Sigmoid colon (tissue), 6 donors: ENCODE measurements at regions not wholly inside any gene's neighbourhood (a gene's known extent, or its start where the extent isn't known, plus 50 kb on each side); places are given as distances from the start of the nearest gene placed in this dataset.

ENCODE experiments used
- DNase-seq: peaks from one replicate; pipeline ENCODE4 v3.0.0-alpha.2; 2019
- H3K27ac ChIP-seq, 4 donors: fragments of 200-600 bp; sonication (generic); one replicate each; pipeline ENCODE4 v1.5.1; 2016 to 2019; ENCODE audit warnings: mild to moderate bottlenecking in 1 of 4
- H3K27me3 ChIP-seq, 3 donors: fragments of 200-600 bp; sonication (generic); one replicate each; pipeline ENCODE4 v1.5.1; 2019; ENCODE audit warnings: mild to moderate bottlenecking in 1 of 3
- H3K36me3 ChIP-seq, 4 donors: fragments of 200-600 bp; sonication (generic); one replicate each; pipeline ENCODE4 v1.5.1; 2016 to 2019
- H3K4me1 ChIP-seq, 4 donors: fragments of 200-600 bp; sonication (generic); one replicate each; pipeline ENCODE4 v1.5.1; 2017 to 2019
- H3K4me3 ChIP-seq, 4 donors: fragments of 200-600 bp; sonication (generic); one replicate each; pipeline ENCODE4 v1.5.1; 2017 to 2019; ENCODE audit warnings: mild to moderate bottlenecking in 2 of 4, moderate library complexity in 1 of 4
- H3K9me3 ChIP-seq, 4 donors: fragments of 200-600 bp in 3 of 4; sonication (generic) in 3 of 4; one replicate each; pipeline versions ENCODE4 v1.5.1 to v1.6.1; 2013 to 2019
- CTCF ChIP-seq, 4 experiments: fragments of 450-650 bp in 3 of 4; fragments of 200-600 bp in 1 of 4; IDR thresholded peaks; one replicate each; pipeline ENCODE4 v1.5.1; 2016 to 2019; ENCODE audit warnings: antibody characterized with exemption in 4 of 4, mild to moderate bottlenecking in 3 of 4, moderate library complexity in 2 of 4
- EP300 ChIP-seq, 4 donors: sonication (generic); formaldehyde crosslinking; IDR thresholded peaks; one replicate each; pipeline ENCODE4 v1.6.1; 2017; ENCODE audit warnings: antibody characterized with exemption in 4 of 4
- POLR2A ChIP-seq, 2 donors: fragments of 450-650 bp; IDR thresholded peaks; one replicate each; pipeline ENCODE4 v1.6.1; 2016; ENCODE audit warnings: antibody characterized with exemption in 2 of 2, mild to moderate bottlenecking in 2 of 2, moderate library complexity in 2 of 2
- POLR2AphosphoS5 ChIP-seq, 4 donors: sonication (generic); formaldehyde crosslinking; IDR thresholded peaks; one replicate each; pipeline ENCODE4 v1.6.1; 2017; ENCODE audit warnings: antibody characterized with exemption in 4 of 4
- WGBS, 2 donors: extraction: QIAGEN DNeasy Blood & Tissue Kit; methylation state at CpG; one replicate each; pipeline ENCODE4 v1.1.7; 2013; 5-methylcytosine and 5-hydroxymethylcytosine counted together
- intact Hi-C: fragments of 100-400 bp; cut with DNase I; formaldehyde crosslinking; loops from one replicate; pipeline ENCODE4 v1.15.1; 2023
- donor health status: healthy with polysubstance abuse.
- donor health status: healthy.

- Histone ChIP-seq H3K27ac (no peak overlapping the region), H3K9me3 (no peaks in the 10 kb centered on the region), H3K4me1 (no peaks in the 10 kb centered on the region), H3K4me3 (no peak overlapping the region), H3K27me3 (no peaks in the 10 kb centered on the region), H3K36me3 (no peaks in the 10 kb centered on the region)
- 89 to 92% methylated on average over 7 of the region's 7 CpGs for WGBS, 2 donors
- no peak for DNase-seq
- TF ChIP-seq EP300 (IDR thresholded peaks at IDR 0.05) (no peak), POLR2A (IDR thresholded peaks at IDR 0.05) (no peak), POLR2AphosphoS5 (IDR thresholded peaks at IDR 0.05) (no peak), CTCF (IDR thresholded peaks at IDR 0.05) (no peak)
- intact Hi-C loops, result no loop called here
Measured at GRCh38 chr15:81812456-81812855, 233.4 kb downstream of the MEX3B start.

GRCh38 chr15:81811736-81812135, 234.1 kb downstream of the MEX3B start:
- Histone ChIP-seq H3K9me3 (no peaks in the 10 kb centered on the region), H3K36me3 (no peaks in the 10 kb centered on the region), H3K4me1 (no peaks in the 10 kb centered on the region), H3K27me3 (no peaks in the 10 kb centered on the region), H3K27ac (no peak overlapping the region), H3K4me3 (no peak overlapping the region)
- TF ChIP-seq POLR2A (IDR thresholded peaks at IDR 0.05) (no peak), EP300 (IDR thresholded peaks at IDR 0.05) (no peak), CTCF (IDR thresholded peaks at IDR 0.05) (no peak)
- no peak for DNase-seq
- intact Hi-C loops, result no loop called here
- 83 to 89% methylated on average over 6 of the region's 6 CpGs for WGBS, 2 donors

GRCh38 chr15:81809543-81809942, 236.3 kb downstream of the MEX3B start:
- no peak for DNase-seq
- H3K36me3 ChIP-seq, result no peaks in the 10 kb centered on the region
- no peaks in the 10 kb centered on the region for H3K9me3 ChIP-seq
- H3K27ac ChIP-seq, result no peak overlapping the region
- H3K4me1 ChIP-seq, result no peaks in the 10 kb centered on the region
- TF ChIP-seq EP300 (IDR thresholded peaks at IDR 0.05), result no peak
- TF ChIP-seq CTCF (IDR thresholded peaks at IDR 0.05), result no peak
- TF ChIP-seq POLR2AphosphoS5 (IDR thresholded peaks at IDR 0.05), result no peak
- no peak for TF ChIP-seq POLR2A (IDR thresholded peaks at IDR 0.05)
- WGBS, 2 donors, result 37 to 64% methylated on average over 4 of the region's 4 CpGs
- H3K4me3 ChIP-seq, result no peak overlapping the region
- H3K27me3 ChIP-seq, result no peaks in the 10 kb centered on the region
- intact Hi-C loops, result no loop called here

- TF ChIP-seq POLR2A (IDR thresholded peaks at IDR 0.05) (no peak), CTCF (IDR thresholded peaks at IDR 0.05) (no peak), EP300 (IDR thresholded peaks at IDR 0.05) (no peak), POLR2AphosphoS5 (IDR thresholded peaks at IDR 0.05) (no peak)
- Histone ChIP-seq H3K4me1 (no peaks in the 10 kb centered on the region), H3K27me3 (no peaks in the 10 kb centered on the region), H3K9me3 (no peaks in the 10 kb centered on the region), H3K4me3 (no peak overlapping the region), H3K27ac (no peak overlapping the region), H3K36me3 (no peaks in the 10 kb centered on the region)
- intact Hi-C loops, result no loop called here
- 52 to 92% methylated on average over 3 of the region's 3 CpGs for WGBS, 2 donors
- DNase-seq, result no peak
Measured at GRCh38 chr15:81807806-81808205, 238.0 kb downstream of the MEX3B start.

- no peaks in the 10 kb centered on the region for H3K27me3 ChIP-seq
- no peak for TF ChIP-seq POLR2AphosphoS5 (IDR thresholded peaks at IDR 0.05)
- no peak overlapping the region for H3K4me3 ChIP-seq
- WGBS, 2 donors, result 77 to 86% methylated on average over 2 of the region's 2 CpGs
- intact Hi-C loops, result no loop called here
- no peak overlapping the region for H3K27ac ChIP-seq
- no peaks in the 10 kb centered on the region for H3K9me3 ChIP-seq
- H3K4me1 ChIP-seq, result no peaks in the 10 kb centered on the region
- no peak for DNase-seq
- no peaks in the 10 kb centered on the region for H3K36me3 ChIP-seq
Measured at GRCh38 chr15:81807186-81807585, 238.6 kb downstream of the MEX3B start.
